Neural progenitor cell (in vitro differentiated cells): ENCODE measurements at regions not wholly inside any gene's neighbourhood (a gene's known extent, or its start where the extent isn't known, plus 50 kb on each side); places are given as distances from the start of the nearest gene placed in this dataset.
A peak's percentile ranks its signal among the peaks of the same experiment; 100 is the strongest.

ENCODE experiments used
- EZH2phosphoT487 ChIP-seq: fragments of 200-600 bp; sonication (generic); IDR thresholded peaks from 2 replicates; pipeline ENCODE4 v1.6.1; 2017; ENCODE audit warnings: antibody characterized with exemption
- TF ChIP-seq, protein P1 (sequence below): fragments of 200-600 bp; sonication (generic); IDR thresholded peaks from 2 replicates; pipeline ENCODE4 v1.5.1; 2017; ENCODE audit warnings: antibody characterized with exemption, mild to moderate bottlenecking

DNA sequence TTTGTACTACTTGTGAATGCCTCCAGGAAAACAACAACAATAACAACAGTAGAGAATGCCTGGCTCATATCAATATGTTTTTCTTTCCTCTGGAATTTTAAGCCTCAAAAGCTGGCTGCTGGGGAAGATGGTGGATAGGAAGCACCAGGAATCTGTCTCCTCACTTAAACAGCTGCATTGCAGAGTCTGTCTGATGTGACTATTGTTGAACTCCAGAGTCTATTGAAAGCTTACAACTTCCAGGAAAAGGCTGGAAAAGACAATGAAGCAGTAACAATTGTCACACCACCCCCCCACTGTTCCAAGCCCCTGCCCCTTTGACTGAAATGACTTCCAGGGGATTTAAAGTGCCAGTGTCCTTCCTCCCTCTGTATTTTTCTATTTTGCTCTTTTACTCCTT is 309.7 kb downstream of the BMP4 start:
- TF ChIP-seq, protein P1, sequence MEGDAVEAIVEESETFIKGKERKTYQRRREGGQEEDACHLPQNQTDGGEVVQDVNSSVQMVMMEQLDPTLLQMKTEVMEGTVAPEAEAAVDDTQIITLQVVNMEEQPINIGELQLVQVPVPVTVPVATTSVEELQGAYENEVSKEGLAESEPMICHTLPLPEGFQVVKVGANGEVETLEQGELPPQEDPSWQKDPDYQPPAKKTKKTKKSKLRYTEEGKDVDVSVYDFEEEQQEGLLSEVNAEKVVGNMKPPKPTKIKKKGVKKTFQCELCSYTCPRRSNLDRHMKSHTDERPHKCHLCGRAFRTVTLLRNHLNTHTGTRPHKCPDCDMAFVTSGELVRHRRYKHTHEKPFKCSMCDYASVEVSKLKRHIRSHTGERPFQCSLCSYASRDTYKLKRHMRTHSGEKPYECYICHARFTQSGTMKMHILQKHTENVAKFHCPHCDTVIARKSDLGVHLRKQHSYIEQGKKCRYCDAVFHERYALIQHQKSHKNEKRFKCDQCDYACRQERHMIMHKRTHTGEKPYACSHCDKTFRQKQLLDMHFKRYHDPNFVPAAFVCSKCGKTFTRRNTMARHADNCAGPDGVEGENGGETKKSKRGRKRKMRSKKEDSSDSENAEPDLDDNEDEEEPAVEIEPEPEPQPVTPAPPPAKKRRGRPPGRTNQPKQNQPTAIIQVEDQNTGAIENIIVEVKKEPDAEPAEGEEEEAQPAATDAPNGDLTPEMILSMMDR = no peak
- TF ChIP-seq EZH2phosphoT487 = peak; percentile 90
